ENCODE measurements at regions not wholly inside any gene's neighbourhood (a gene's known extent, or its start where the extent isn't known, plus 50 kb on each side); places are given as distances from the start of the nearest gene placed in this dataset.
A peak's percentile ranks its signal among the peaks of the same experiment; 100 is the strongest.

DNA sequence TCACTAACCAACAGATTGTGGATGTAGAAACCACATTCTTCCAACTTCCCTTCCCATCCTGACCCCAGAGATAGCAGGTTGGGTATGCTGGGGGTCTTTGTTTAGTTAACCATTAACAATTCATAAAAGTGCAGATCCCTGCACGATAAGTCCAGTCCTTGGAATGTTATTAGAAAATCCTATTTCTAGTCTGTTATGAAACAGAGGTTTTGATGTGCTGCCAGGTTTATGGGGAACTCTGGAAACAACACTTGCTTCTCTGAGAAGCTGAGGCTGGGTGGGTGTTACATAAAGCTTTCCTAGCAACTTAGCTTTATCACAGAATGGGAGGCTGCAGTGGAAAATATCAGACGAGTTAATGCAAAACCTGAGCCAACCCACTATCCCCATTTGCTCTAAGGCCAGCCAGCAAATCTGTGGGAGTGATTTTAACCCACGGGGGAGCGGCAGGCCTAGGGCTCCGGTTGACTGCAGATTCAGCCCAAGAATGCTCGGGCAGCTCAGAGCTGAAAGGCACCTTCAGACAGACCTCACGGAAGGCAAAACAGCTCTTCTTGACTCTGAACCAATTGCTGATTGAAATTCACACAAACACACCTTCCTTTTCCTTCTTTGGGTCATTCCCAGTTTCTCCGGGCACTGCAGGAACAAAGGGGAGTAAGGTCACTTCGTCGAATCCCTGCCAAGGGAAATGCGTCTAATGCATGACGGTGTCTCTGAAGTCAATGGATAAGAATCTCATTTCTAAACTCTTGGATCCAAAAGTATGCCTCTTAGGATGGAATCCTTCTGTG lies 111.7 kb upstream of the IRF2BP2 start:
- DNase-seq (ENCODE audit: low spot score): no peak
- TF ChIP-seq, protein P1, sequence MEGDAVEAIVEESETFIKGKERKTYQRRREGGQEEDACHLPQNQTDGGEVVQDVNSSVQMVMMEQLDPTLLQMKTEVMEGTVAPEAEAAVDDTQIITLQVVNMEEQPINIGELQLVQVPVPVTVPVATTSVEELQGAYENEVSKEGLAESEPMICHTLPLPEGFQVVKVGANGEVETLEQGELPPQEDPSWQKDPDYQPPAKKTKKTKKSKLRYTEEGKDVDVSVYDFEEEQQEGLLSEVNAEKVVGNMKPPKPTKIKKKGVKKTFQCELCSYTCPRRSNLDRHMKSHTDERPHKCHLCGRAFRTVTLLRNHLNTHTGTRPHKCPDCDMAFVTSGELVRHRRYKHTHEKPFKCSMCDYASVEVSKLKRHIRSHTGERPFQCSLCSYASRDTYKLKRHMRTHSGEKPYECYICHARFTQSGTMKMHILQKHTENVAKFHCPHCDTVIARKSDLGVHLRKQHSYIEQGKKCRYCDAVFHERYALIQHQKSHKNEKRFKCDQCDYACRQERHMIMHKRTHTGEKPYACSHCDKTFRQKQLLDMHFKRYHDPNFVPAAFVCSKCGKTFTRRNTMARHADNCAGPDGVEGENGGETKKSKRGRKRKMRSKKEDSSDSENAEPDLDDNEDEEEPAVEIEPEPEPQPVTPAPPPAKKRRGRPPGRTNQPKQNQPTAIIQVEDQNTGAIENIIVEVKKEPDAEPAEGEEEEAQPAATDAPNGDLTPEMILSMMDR (IDR thresholded peaks at IDR 0.05; ENCODE audit: poor library complexity, severe bottlenecking): no peak
- H3K9me3 ChIP-seq (ENCODE audit: severe bottlenecking): no peaks in the 10 kb centered on the region
- H3K27me3 ChIP-seq (ENCODE audit: insufficient read depth, poor library complexity, severe bottlenecking): no peaks in the 10 kb centered on the region
- H3K36me3 ChIP-seq (ENCODE audit: low read depth): no peaks in the 10 kb centered on the region
- ATAC-seq (ENCODE audit: low read depth): no peak
- H3K4me1 ChIP-seq (ENCODE audit: insufficient read depth, poor library complexity, severe bottlenecking): peaks cover 44% of the 10 kb centered on the region
- H3K4me3 ChIP-seq (ENCODE audit: severe bottlenecking): no peak overlapping the region
- H3K27ac ChIP-seq (ENCODE audit: poor library complexity, severe bottlenecking): peak overlapping the region; percentile 96

DNA sequence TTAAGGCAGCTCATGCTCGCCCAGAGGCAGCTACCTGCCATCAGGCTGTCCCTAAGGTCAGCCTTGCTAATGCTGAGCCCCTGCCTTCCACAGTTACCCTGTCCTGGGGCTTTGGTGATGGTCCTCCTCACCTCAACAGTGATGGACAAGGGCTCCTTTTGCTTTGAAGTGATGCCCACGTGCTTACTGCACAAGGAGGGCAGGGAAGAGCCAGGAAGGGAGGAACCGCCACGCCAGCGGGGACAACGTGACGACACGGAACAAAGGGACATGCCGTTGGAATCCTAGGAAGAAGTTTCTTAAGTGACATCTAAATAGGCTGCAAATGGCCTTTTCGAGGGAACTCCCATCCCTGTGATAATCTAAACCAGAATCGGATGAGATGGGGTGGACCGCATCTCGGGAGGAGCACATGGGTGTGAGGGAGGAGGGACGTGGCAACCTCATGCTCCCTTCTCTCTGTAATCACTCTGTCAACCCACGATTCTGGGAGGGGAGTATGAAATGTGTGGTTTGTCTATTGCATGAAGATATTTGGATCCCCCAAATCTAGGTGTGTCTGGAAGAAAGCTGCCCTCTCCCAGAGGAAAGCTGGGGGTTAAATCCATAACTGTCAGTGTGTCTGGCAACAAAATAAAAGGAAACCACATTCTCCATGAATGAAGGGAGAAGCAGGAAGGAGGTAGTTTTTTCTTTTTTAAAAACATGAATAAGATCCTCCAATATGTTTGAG lies 110.9 kb upstream of the IRF2BP2 start:
- Histone ChIP-seq H3K27ac (ENCODE audit: poor library complexity, severe bottlenecking) (peak overlapping the region; percentile 96), H3K4me1 (ENCODE audit: insufficient read depth, poor library complexity, severe bottlenecking) (peaks cover 36% of the 10 kb centered on the region), H3K4me3 (ENCODE audit: severe bottlenecking) (no peak overlapping the region), H3K36me3 (ENCODE audit: low read depth) (no peaks in the 10 kb centered on the region), H3K27me3 (ENCODE audit: insufficient read depth, poor library complexity, severe bottlenecking) (no peaks in the 10 kb centered on the region), H3K9me3 (ENCODE audit: severe bottlenecking) (no peaks in the 10 kb centered on the region)
- no peak for DNase-seq (ENCODE audit: low spot score)
- TF ChIP-seq, protein P1 (IDR thresholded peaks at IDR 0.05; ENCODE audit: poor library complexity, severe bottlenecking): no peak
- no peak for ATAC-seq (ENCODE audit: low read depth)

DNA sequence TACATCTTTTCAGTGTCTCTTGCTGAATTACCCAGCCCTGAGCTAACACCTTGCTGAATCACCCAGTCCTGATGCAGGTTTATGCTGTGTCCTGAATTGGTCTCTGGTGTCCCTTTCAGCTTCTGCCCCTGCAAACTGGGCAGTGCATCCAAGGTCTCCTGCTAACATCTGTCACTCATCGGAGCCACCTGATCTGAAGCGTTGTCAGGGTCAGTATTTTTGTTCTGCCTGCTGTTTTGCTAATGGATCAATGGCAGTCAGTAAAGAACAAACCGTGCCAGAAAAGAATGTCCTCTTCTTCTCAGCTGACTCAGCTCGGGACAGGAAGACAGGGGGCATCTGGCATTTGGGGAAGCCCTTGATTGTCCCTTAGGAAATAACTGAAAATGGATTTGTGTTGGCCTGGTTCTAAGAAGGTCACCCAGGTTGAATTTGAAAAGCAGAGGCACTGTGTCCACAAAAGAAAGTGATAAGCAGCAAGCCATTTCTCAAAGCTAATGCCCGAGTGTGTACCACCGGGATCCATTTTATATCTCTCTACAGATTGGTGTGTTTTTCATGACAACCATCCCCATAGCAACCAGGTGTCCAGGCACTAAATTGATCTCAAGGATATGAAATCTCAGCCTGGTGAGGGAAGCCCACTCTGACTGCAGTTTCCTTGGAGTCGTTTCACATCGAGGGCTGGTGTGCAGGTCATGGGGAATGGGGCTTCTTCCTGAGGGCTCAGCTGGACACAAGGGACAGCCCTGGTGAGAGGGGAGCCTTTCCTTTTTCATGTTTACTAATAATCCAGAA lies 109.7 kb upstream of the IRF2BP2 start:
- DNase-seq (ENCODE audit: low spot score) (no peak), ATAC-seq (ENCODE audit: low read depth) (no peak)
- Histone ChIP-seq H3K36me3 (ENCODE audit: low read depth) (no peaks in the 10 kb centered on the region), H3K27ac (ENCODE audit: poor library complexity, severe bottlenecking) (no peak overlapping the region), H3K4me1 (ENCODE audit: insufficient read depth, poor library complexity, severe bottlenecking) (peaks cover 23% of the 10 kb centered on the region), H3K4me3 (ENCODE audit: severe bottlenecking) (no peak overlapping the region), H3K9me3 (ENCODE audit: severe bottlenecking) (no peaks in the 10 kb centered on the region), H3K27me3 (ENCODE audit: insufficient read depth, poor library complexity, severe bottlenecking) (no peaks in the 10 kb centered on the region)
- TF ChIP-seq, protein P1 (IDR thresholded peaks at IDR 0.05; ENCODE audit: poor library complexity, severe bottlenecking): no peak

DNA sequence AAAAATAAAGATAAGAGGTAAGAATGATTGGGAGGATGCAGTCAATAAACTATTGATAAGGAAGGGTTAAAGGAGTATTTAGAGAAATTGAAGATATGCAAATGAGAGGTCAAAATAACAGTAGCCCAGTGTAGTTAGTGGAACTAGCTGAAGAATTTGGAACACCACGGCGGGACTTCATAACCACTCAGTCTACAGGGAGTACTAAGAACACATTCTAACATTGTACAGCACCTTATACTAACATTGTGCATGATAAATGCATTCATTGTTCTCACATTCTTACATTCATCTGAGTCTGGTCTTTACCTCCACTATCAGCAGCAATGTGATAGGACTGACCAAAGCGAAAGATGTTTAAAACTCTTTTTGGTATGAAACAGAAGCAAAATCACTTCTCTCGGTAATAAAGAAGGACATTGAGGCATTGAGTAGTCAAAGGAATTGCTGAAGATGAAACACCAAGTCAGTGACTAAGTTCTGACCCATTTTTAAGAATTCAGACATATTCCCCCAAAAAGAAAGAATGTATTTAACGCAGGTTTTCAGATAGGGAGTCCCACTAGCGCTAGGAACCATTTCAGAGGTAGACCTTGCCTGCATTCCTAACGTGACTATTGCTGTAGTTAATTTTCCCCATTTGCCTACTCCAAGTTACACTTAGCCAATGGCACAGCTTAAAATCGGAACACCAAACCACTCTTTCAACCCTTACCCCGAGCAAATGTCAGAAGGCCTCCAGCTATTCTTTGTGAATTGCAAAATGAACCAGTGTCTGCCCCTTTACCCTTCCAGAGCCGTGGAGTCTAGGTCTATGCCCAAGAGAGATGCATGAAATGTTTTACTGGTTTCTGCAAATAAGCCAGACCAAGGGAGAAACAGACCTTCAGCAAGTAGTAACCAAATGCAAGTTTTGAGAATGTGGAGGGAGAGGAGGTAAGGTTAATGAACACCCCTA lies 108.8 kb upstream of the IRF2BP2 start:
- no peak for ATAC-seq (ENCODE audit: low read depth)
- H3K4me3 ChIP-seq (ENCODE audit: severe bottlenecking): no peak overlapping the region
- no peak for DNase-seq (ENCODE audit: low spot score)
- H3K4me1 ChIP-seq (ENCODE audit: insufficient read depth, poor library complexity, severe bottlenecking): peaks cover 18% of the 10 kb centered on the region
- H3K36me3 ChIP-seq (ENCODE audit: low read depth): no peaks in the 10 kb centered on the region
- H3K9me3 ChIP-seq (ENCODE audit: severe bottlenecking): no peaks in the 10 kb centered on the region
- no peaks in the 10 kb centered on the region for H3K27me3 ChIP-seq (ENCODE audit: insufficient read depth, poor library complexity, severe bottlenecking)
- no peak overlapping the region for H3K27ac ChIP-seq (ENCODE audit: poor library complexity, severe bottlenecking)
- TF ChIP-seq, protein P1 (IDR thresholded peaks at IDR 0.05; ENCODE audit: poor library complexity, severe bottlenecking): no peak
